Activated CD4-positive, alpha-beta T cell treated with anti-CD3 and anti-CD28 coated beads for 1 hour (primary cell): ENCODE measurements at regions not wholly inside any gene's neighbourhood (a gene's known extent, or its start where the extent isn't known, plus 50 kb on each side); places are given as distances from the start of the nearest gene placed in this dataset.
"Not testable (repeated sequence)": the region's sequence is repeated elsewhere in the genome, so short reads cannot be mapped to it uniquely, and the experiment has no call there.

Experiments
- DNase-seq: peaks from one replicate; pipeline ENCODE4 v3.0.0-alpha.2; 2020

DNA sequence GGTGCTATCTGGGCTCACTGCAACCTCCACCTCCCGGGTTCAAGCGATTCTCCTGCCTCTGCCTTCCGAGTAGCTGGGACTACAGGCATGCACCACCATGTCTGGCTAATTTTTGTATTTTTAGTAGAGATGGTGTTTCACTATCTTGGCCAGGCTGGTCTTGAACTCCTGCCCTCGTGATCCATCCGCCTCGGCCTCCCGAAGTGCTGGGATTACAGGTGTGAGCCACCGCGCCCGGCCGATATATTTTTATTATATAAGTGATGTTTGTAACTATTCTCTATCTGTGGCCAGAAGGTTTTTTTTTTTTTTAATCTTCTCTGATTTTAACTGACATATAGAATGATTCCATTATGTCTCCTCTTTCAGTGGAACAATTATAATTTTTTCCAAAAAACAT, 579.3 kb upstream of the CITED2 start:
- not testable (repeated sequence) for DNase-seq

DNA sequence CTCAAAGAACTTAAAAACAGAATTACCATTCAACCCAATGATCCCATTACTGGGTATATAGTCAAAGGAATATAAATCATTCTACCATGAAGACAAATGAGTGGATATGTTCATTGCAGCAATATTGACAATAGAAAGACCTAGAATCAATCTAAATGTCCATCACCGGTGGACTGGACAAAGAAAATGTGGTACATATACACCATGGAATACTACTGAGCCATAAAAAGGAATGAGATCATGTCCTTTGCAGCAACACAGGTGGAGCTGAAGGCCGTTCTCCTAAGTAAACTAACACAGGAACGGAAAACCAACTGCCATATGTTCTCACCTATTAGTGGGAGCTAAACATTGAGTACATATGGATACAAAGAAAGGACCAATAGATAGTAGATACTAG, 576.7 kb upstream of the CITED2 start:
- DNase-seq: no peak

DNA sequence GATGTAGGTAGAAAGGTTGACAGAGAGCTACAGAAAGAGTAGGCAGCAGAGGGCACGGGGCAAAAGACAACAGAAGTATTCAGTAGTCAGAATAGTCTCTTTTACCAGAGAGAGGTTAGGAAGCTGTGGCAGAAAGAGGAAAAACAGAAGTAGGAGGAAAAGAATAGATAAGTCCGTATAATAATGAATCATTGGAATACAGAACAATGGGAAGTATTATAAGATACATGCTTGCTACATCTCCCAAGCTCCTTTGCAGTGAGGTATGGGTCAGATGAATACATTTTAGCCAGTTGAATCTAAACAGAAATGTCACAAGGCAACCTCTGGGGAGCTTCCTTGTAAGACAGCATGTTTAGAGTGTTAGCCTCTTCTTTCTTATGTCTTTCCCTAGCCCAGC, 570.5 kb upstream of the CITED2 start:
- DNase-seq: no peak

- no peak for DNase-seq
Measured at GRCh38 chr6:139944131-139944530, 569.7 kb upstream of the CITED2 start.

DNA sequence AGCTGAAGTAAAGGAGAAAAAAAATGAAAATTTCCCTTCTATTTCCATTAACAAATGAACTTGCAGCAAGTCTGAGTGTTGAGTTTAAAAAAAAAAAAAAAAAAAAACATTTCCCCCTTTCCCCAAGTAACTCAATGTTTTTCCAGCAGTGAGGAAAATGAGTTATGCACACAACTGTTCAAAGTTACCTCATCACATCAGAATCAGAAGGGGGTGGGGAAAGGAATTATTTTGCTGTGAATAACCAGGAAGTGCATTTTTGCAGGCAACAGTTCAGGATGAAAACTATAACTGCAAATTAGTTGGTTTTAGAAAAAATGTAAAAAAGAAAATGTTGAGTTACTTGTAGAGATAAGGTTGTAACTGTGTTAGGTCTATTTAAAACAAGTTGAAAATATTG, 568.9 kb upstream of the CITED2 start:
- no peak for DNase-seq

- DNase-seq: no peak
Measured at GRCh38 chr6:139942331-139942730, 567.9 kb upstream of the CITED2 start.

GRCh38 chr6:139941826-139942225, 567.4 kb upstream of the CITED2 start:
- DNase-seq: no peak

- no peak for DNase-seq
Measured at GRCh38 chr6:139940741-139941729, 566.6 kb upstream of the CITED2 start.

- no peak for DNase-seq
Measured at GRCh38 chr6:139939189-139939979, 564.9 kb upstream of the CITED2 start.

DNA sequence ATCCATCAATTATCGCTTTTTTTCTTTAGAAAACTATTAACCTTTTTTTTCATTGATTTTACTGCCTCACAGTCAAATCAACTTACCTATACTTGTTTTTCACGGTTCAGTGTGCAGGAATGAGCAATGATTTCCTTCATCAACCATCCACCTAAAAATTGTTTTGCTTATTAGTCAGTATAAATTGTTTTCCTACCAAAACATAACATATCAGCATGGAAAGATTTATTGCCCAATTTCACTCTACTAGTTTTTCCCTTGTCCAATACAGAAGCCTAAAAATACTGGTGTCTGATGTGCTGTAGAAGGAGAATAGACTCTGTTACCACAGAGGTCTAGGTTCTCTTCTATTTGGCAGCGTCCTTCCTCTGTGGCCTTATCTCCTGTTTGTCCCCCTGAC, 558.2 kb upstream of the CITED2 start:
- DNase-seq: no peak

GRCh38 chr6:139931747-139932146, 557.3 kb upstream of the CITED2 start:
- no peak for DNase-seq

GRCh38 chr6:139927742-139928305, 553.4 kb upstream of the CITED2 start:
- no peak for DNase-seq

DNA sequence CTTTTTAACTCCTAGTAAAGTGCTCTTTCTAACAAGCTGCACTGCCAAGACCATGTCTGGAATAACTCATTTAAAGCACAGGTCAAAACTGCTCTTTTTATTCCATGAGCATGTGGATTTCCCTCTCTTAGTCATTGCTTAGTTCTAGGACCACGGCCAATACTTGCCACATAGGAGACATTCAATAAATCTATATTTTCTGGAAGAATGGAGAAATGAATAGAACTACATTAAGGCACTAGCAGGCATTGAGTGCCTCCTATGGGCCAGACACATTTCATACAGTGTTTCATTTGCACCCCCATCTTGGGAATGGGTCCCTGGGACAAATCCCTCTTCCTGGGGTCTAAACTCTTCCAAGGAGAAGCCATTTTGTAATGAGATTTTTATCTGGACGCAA, 552.8 kb upstream of the CITED2 start:
- no peak for DNase-seq

- no peak for DNase-seq
Measured at GRCh38 chr6:139926711-139927110, 552.3 kb upstream of the CITED2 start.

- no peak for DNase-seq
Measured at GRCh38 chr6:139925894-139926641, 551.6 kb upstream of the CITED2 start.

GRCh38 chr6:139923964-139924475, 549.6 kb upstream of the CITED2 start:
- DNase-seq: no peak

DNA sequence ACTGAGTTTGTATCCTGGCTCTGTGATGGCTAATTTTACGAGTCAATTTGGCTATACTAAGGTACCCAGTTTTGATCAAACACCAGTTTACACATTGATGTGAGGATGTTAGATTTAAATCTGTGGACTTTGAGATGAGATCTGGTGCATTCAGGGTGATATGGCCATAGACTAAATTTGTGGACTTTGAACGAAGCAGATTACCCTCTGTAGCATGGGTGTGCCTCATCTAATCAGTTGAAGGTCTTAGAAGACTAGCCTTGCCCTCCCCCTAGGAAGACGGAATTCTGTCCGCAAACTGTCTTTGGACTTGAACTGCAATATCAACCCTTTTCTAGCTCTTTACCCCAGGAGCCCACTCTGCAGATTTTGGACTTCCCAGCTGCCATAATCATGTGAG, 547.8 kb upstream of the CITED2 start:
- no peak for DNase-seq

GRCh38 chr6:139920776-139921100, 546.3 kb upstream of the CITED2 start:
- no peak for DNase-seq

DNA sequence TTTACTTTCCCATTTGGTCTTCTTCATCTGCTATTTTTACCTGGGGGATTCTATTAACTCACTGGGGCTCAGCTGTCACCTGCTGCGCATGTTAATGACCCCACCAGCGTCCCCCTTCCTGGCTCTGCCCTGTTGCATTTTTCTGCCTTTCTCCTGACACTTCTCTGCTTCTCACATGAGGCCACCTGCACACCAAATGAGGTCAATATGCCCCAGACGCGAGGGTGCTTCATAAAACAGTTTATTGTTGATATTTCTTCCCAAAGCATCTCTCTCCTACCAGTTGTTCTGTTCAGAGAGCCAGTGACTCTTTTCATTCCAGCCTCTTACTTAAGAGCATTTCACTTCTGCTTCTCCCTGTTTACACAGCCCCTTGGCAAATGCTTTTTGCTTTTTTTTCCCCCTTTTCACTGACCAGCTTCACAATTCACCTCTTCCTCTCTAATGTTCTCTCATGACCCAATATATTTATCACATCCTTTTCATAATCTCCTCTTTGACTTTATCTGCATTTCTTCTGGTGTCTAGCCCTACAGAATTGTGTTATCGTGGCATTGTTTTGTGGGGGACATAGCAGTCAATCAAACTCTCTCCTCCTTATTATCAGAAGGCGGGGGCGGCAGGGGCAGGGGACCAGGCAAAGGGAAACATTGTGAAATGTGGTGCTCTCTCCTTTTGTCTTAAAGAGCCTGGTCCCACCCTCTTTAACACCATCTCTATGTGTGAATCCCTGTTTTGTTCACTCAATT, 545.8 kb upstream of the CITED2 start:
- DNase-seq: no peak

- no peak for DNase-seq
Measured at GRCh38 chr6:139919107-139920026, 544.9 kb upstream of the CITED2 start.
